ENCODE measurements at regions not wholly inside any gene's neighbourhood (a gene's known extent, or its start where the extent isn't known, plus 50 kb on each side); places are given as distances from the start of the nearest gene placed in this dataset.

DNA sequence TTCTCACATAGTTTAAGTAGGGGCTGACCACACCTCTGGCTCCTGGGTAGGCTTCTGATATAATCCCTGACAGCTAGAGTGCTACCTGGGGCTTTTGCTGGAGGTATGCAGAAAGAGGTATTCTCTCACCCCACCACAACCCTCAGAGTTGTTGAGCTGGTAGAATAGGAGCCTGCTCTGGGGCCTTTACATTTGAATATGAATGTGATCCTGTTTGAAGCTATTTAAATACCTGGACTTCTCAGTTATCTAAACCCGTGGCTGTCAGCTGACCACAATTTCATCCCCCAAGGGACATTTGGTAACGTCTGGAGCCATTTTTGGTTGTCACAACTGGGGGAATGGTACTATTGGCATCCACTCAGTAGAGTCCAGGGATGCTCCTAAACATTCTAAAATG, 669.1 kb downstream of the SATB2 start:
- no peak for DNase-seq

DNA sequence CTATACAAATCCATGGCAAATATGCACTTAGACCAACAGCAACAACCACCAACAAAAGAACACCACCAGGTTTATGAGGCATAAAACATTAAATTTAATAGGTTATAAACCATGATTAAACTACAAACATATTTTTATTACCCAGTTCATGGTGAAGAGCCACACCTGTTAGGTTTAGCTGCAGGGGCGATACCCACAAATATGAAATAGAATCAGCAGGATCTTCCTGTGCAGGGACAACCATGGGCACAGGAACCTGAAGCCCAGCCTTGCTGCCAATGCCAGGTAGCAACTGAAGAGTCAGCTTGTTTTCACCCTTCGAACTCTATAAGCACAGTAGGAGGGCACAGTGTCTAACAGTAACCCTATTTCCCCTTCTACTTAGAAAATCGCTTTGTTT, 675.0 kb downstream of the SATB2 start:
- DNase-seq = no peak

DNA sequence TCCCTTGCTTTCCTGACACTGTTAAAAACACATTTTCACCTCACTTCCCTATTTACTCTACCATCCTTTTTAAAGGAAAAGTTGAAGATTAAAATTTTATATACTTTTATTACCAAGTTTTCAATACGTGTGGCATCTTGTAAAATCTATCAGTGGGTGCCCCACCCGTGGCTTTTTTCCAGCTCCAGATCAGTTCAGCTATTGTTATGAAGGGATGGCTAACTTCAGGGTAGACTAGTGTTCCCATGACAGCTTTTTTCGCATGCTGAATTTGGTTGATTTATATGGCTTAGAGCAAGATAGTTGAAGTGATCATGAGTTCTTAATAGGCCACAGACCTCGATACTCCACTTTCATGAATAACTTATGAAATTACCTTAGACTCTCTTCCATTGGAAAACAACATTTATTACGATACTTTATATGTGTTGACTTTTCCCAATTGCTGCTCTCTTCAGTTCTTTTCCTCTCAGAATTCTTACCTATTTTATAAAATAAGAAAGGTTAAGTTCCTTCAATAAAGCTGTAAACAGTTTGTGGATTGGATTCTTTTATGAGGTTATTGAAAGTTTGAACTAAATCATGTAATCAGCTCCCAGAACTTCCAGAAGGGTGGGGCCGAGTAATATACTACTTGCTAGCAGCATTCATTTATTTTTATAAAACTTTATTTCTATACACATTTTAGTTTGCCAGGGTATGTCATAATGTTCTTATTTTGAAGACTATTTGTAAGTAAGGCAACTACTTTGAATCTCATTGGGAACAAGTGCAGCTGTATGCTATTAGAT, 680.9 kb downstream of the SATB2 start:
- no peak for DNase-seq

GRCh38 chr2:198775737-198776136, 682.0 kb downstream of the SATB2 start:
- no peak for DNase-seq

GRCh38 chr2:198774576-198774975, 683.2 kb downstream of the SATB2 start:
- DNase-seq = no peak

GRCh38 chr2:198767694-198768093, 690.0 kb downstream of the SATB2 start:
- no peak for DNase-seq

- no peak for DNase-seq
Measured at GRCh38 chr2:198763793-198764192, 693.9 kb downstream of the SATB2 start.

DNA sequence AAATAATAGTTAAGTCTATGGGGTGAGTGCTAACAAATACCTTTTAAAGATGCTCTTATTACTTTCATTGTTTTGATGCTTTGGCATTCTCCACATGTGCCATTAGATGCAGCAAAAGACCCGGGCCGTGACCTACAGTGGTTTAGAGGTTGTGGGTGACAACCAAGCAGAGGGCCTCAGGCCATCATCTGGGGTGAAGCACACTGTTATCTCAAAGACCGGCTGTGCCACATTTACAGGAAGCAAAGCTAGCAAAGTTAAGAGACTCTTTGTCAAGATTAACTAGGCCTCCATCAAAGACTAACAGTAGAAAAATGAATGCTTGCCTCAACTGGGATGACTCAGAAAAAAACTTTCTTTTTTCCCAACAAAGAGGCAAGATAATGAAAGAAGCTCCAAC, 695.3 kb downstream of the SATB2 start:
- DNase-seq = no peak

GRCh38 chr2:198757069-198757468, 700.7 kb downstream of the SATB2 start:
- no peak for DNase-seq

- no peak for DNase-seq
Measured at GRCh38 chr2:198756166-198756565, 701.6 kb downstream of the SATB2 start.

- DNase-seq = no peak
Measured at GRCh38 chr2:198753101-198753500, 704.6 kb downstream of the SATB2 start.

DNA sequence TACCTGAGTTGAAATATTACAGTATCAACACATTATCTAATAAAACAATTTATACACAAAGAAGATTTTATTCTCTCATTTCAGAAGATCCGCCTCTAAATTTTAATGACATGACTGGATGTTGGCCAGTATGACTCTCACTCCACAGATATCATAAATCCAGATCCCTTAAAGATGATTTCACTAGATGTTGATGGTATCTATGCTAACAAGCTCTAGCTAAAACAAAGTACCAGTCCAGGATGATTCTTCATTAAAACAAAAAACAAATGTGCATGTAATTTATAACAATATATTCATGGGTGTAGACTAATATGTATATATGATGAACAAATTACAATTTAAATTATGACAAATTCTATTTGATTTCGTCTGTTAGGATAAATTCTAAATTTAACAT, 708.4 kb downstream of the SATB2 start:
- no peak for DNase-seq

GRCh38 chr2:198731842-198732399, 725.8 kb downstream of the SATB2 start:
- DNase-seq = no peak

DNA sequence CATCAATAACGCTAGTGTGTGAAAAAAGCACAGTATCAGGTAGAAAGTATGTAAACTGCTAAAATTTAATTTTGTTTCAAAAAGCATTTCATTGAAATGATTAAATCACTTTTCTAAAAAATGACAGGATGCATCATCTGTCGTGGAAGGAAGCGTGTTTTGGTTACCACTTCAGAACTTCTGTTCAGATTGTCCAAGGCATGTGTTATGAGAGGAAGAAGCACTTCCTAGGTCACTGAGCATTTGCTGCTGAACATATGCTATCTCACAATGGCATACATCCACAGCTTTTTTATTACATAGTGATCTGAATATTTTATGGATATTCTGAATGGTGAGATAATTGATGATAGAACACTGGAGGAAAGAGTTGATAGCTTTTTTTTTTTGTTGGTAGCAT, 737.5 kb downstream of the SATB2 start:
- no peak for DNase-seq

- no peak for DNase-seq
Measured at GRCh38 chr2:198717451-198717850, 740.3 kb downstream of the SATB2 start.

DNA sequence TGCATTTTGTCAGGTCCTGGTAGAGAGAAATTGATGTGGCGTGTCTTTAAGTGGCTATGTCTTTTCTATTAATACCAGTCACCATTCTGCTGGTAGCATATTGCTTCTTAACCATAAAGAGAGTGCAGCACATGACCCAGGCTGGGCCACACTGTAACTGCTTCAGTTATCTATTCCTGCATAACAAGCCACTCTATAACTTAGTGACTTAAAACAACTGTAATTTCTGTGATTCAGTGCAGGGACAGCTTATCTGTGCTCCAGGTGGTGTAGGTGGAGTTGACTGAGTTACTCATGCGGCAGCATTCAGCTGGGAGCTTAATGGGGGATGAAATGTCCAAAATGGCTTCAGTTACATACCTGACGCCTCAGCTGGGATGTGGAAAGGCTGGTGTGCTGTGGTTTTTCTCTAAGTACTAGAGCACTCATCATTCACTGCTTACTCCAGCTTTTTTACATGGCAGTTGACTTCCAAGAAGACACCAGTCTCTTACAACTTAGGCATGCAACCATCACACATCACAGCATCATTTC, 742.4 kb downstream of the SATB2 start:
- no peak for DNase-seq

- no peak for DNase-seq
Measured at GRCh38 chr2:198712485-198712884, 745.3 kb downstream of the SATB2 start.

- no peak for DNase-seq
Measured at GRCh38 chr2:198711484-198711883, 746.3 kb downstream of the SATB2 start.

- no peak for DNase-seq
Measured at GRCh38 chr2:198710562-198710961, 747.2 kb downstream of the SATB2 start.

DNA sequence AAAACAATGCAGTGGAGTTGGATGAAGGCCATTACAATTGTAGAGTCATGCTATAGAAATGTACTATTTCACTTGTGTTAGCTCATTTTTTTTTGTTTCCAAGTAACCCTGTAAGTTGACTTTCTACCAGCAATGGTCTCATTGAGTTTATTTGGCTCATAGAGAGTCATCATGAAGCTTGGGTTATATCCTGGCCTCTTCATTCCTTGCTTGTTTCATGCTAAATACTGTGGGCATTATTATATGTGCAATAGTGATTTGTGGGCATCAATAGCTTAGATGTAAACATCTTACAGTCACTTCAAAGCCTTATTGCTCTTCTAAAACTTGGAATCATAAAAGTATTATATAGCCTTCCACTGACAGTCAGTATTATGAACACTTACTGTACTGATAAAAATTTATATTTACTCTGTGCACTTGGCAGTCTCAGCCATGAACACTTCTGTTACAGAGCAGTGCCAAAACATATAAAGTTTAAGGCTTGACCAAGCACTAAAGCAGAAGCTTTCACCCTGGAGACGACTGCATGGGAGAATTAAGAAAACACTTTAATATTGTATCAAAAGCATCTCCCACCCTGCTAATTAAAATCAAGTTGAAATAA, 751.2 kb downstream of the SATB2 start:
- DNase-seq = no peak

DNA sequence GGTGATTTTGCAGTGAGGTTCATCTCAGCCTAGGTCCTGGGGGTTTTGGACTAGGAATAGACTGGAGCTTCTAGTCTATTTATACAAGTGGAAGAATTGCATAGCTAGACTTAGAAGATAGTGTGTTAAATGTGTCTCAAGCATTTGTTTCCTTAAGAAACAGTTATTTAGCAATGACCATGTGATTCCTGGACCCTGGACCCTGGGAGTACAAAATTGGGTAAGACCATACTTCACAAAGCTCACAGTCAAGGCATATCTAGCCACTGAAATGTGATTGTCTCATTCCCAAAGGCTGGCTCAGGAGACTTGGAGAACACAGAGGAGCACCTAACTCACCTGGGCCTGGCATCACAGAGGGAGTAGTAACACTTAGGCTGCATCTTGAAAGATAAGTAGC, 754.5 kb downstream of the SATB2 start:
- no peak for DNase-seq

DNA sequence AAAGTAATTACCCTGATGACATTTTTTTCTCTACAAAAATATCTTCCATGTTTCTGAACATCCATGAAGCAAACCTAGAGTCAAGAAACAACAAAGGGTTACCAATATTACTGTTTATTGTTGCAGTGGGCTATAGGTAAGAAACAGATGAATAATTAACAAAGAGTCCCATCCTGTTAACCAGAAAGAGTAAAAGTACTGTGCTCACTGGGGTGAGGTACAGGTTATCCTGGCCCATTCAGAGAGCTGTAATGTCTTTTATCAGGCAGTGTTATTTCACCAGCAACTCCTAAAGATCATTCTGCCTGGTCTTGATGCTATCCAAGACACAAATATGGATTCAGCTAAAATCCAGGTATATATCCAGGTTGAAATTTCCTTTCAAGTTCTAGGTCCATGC, 754.9 kb downstream of the SATB2 start:
- DNase-seq = no peak

- no peak for DNase-seq
Measured at GRCh38 chr2:198701481-198701880, 756.3 kb downstream of the SATB2 start.

GRCh38 chr2:198700319-198700718, 757.4 kb downstream of the SATB2 start:
- no peak for DNase-seq

Data from activated CD4-positive, alpha-beta T cell treated with anti-CD3 and anti-CD28 coated beads, Interleukin-2, amount 50 U/mL, for 4 hours (primary cell).